ENCODE measurements at regions not wholly inside any gene's neighbourhood (a gene's known extent, or its start where the extent isn't known, plus 50 kb on each side); places are given as distances from the start of the nearest gene placed in this dataset.

GRCh38 chr1:199264283-199264682 is 625.4 kb downstream of the PTPRC start:
- no peak overlapping the region for H3K27ac ChIP-seq
- H3K4me3 ChIP-seq = no peak overlapping the region
- WGBS = 96% methylated on average over 2 of the region's 2 CpGs
- no peaks in the 10 kb centered on the region for H3K36me3 ChIP-seq
- no peaks in the 10 kb centered on the region for H3K9me3 ChIP-seq
- H3K4me1 ChIP-seq = no peaks in the 10 kb centered on the region
- DNase-seq (ENCODE audit: low spot score in 2 of 2) = no peak
- H3K27me3 ChIP-seq = no peaks in the 10 kb centered on the region
- no peak for TF ChIP-seq POLR2A (IDR thresholded peaks at IDR 0.05)
- no peak for TF ChIP-seq POLR2AphosphoS5 (IDR thresholded peaks at IDR 0.05)
- no peak for TF ChIP-seq CTCF (IDR thresholded peaks at IDR 0.05)
- no peak for TF ChIP-seq EP300 (IDR thresholded peaks at IDR 0.05)

- no peak overlapping the region for H3K27ac ChIP-seq
- H3K27me3 ChIP-seq = no peaks in the 10 kb centered on the region
- 53% methylated on average over 1 of the region's 1 CpG for WGBS
- no peaks in the 10 kb centered on the region for H3K9me3 ChIP-seq
- no peaks in the 10 kb centered on the region for H3K36me3 ChIP-seq
- no peak for DNase-seq (ENCODE audit: low spot score in 2 of 2)
- no peak for TF ChIP-seq CTCF (IDR thresholded peaks at IDR 0.05)
- TF ChIP-seq EP300 (IDR thresholded peaks at IDR 0.05) = no peak
- TF ChIP-seq POLR2AphosphoS5 (IDR thresholded peaks at IDR 0.05) = no peak
- no peak for TF ChIP-seq POLR2A (IDR thresholded peaks at IDR 0.05)
- no peaks in the 10 kb centered on the region for H3K4me1 ChIP-seq
- H3K4me3 ChIP-seq = no peak overlapping the region
These were observed 626.1 kb downstream of the PTPRC start for GRCh38 chr1:199264911-199265310.

GRCh38 chr1:199265319-199265718 is 626.5 kb downstream of the PTPRC start:
- TF ChIP-seq EP300 (IDR thresholded peaks at IDR 0.05) (no peak), POLR2A (IDR thresholded peaks at IDR 0.05) (no peak), CTCF (IDR thresholded peaks at IDR 0.05) (no peak)
- no peak for DNase-seq (ENCODE audit: low spot score in 2 of 2)
- Histone ChIP-seq H3K9me3 (no peaks in the 10 kb centered on the region), H3K4me3 (no peak overlapping the region), H3K36me3 (no peaks in the 10 kb centered on the region), H3K27me3 (no peaks in the 10 kb centered on the region), H3K27ac (no peak overlapping the region), H3K4me1 (no peaks in the 10 kb centered on the region)
- WGBS = 81% methylated on average over 3 of the region's 3 CpGs

GRCh38 chr1:199269241-199269640 is 630.4 kb downstream of the PTPRC start:
- Histone ChIP-seq H3K36me3 (no peaks in the 10 kb centered on the region), H3K4me3 (no peak overlapping the region), H3K4me1 (no peaks in the 10 kb centered on the region), H3K9me3 (no peaks in the 10 kb centered on the region), H3K27me3 (no peaks in the 10 kb centered on the region), H3K27ac (no peak overlapping the region)
- DNase-seq (ENCODE audit: low spot score in 2 of 2) = no peak
- TF ChIP-seq CTCF (IDR thresholded peaks at IDR 0.05) (no peak), POLR2A (IDR thresholded peaks at IDR 0.05) (no peak), POLR2AphosphoS5 (IDR thresholded peaks at IDR 0.05) (no peak), EP300 (IDR thresholded peaks at IDR 0.05) (no peak)
- WGBS = 89% methylated on average over 3 of the region's 3 CpGs

GRCh38 chr1:199272139-199272544 is 633.3 kb downstream of the PTPRC start:
- Histone ChIP-seq H3K4me3 (no peak overlapping the region), H3K9me3 (no peaks in the 10 kb centered on the region), H3K27ac (no peak overlapping the region), H3K36me3 (no peaks in the 10 kb centered on the region), H3K27me3 (no peaks in the 10 kb centered on the region), H3K4me1 (no peaks in the 10 kb centered on the region)
- DNase-seq (ENCODE audit: low spot score in 2 of 2) = no peak
- 26% methylated on average over 3 of the region's 3 CpGs for WGBS
- no peak for TF ChIP-seq CTCF (IDR thresholded peaks at IDR 0.05)
- no peak for TF ChIP-seq POLR2AphosphoS5 (IDR thresholded peaks at IDR 0.05)
- no peak for TF ChIP-seq EP300 (IDR thresholded peaks at IDR 0.05)
- TF ChIP-seq POLR2A (IDR thresholded peaks at IDR 0.05) = no peak

Measured in suprapubic skin (tissue), 4 donors.